ENCODE measurements at regions not wholly inside any gene's neighbourhood (a gene's known extent, or its start where the extent isn't known, plus 50 kb on each side); places are given as distances from the start of the nearest gene placed in this dataset.
"Not testable (repeated sequence)": the region's sequence is repeated elsewhere in the genome, so short reads cannot be mapped to it uniquely, and the experiment has no call there.

DNA sequence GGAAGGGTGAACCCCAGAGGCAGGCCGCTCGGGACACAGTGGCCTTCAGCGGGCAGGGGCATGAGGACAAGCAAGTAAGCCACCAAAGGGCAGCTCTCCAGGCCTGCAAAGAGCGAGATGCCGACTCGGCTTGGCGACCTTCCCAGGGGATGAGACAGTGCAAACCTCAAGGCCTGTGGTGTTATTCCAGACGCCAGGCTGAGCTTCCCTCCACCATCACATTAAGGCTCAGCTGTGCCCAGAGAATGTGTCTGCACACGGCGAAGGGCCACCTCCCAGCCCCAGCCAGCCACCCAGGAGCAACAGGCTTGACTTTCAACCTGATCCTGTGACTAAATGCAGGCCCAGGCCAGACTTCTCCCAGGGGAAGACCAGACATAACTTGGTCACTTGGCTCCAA is 251.4 kb downstream of the SOX9 start:
- DNase-seq: no peak

DNA sequence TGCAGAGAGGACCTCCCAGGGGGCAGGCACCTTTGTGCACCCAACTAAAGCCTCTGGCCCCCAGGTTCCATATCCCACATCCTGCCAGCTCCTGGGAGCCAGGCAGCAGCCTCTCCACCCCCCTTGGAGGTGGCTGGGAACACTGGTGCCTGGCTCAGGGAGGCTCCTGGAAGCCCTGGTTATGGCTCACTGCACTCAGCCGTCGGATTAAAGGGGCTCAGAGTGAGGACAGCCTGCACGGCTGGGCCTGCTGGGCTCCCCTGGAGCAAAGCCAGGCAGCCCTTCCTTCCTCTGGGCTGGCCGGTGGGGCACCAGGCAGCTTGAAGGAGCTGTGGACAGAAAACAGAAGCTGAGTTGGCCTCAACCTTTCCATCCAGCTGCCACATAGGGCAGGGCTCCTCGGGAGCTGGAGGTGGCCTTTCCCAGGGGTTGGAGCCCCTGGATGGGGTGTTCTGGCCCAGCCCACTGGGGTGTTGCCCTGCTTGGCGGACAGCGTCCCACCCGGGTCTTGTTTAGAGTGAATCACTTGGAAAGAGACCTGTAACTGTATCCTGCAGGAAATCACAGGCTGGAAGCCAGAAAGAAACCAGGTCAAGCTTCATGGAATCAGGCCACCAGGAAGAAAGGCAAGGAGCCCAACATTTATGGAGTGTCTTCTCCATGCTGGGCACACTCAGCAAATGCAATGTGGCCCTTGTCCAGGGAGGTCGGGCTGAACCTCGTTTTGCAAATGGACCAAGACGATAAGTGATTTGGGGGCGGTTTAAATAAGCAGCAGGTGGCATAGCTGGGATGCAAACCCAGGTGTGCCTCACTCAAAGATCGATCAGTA is 253.3 kb downstream of the SOX9 start:
- no peak for DNase-seq

DNA sequence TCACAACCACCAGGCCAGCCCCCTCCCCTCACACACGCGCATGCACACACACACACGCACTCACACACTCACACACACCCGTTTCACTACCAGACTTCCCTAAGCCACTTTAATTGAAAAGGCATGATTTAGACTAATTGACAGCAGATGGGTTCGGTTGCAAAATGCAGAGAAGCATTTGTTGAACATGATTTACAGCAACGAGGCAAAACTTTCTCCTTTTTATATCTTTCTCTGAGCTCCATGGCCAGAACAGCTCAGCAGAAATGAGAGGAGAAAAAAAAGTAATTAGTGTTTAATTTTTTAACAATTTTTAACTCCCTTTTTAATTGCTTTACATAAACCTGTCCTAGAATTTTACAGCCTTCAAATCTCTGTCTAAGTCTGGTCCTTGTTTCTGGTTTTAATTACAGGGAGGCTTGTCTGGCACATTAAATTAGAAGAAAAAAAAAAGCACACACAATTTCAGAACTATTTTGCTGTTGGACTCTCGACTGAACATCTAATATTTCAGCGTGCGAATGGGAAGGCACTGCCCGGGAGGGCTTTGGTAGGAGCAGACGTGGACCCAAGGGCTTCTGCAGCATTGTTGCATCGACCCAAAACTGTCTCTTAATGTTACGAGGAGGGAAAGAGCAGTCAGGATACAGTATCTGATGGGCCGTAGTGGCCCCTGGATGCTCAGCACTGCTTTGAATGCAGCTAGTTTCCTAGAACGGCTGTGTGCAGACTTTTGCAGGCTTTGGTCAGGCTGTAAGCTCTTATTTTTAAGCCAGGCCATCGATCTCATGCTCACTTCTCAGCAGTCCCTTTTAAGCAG is 255.9 kb downstream of the SOX9 start:
- DNase-seq: no peak

DNA sequence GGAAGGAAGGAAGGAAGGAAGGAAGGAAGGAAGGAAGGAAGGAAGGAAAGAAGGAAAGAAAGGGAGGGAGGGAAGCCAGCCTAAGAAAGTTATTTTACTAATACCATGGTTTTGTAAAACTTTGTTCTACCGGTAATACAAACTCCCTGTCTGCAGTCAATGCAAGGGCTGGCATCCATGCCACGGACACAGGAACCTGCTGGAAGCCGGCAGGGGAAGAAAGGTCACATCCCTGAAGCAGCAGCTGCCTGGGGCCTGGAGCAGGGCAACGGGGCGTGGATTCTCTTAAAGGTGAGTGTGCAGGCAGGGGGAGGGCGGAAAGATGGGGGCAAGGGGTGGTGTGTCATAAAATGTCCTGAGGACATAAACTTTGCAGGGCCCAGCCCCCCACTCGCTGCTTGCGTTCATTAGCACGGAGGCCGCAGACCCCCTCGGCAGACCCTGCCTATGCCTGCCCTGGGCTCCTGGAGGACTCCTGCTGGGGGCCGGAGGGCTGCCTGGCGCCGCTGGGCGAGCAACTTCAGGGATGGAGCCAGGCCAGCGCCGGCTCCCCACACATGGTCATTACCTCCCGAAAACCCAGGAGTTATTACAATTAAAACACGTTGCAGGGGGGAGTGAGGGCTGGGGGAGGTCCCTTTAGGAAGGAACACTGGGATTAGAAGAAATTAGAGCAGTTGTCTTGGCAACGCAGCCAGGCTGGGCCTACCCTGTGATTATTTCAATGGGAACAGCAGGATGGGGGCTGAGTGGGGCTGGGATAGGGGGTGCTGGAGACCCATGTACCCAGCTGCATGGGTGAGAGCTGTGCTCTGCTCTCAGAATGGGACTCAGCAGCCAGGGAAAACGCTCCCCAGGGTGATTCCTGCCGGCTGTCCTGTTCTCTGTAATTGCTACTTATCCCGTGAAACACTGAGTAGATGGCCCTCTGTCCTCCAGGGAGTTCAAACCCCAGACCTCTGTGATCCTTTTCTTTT is 257.9 kb downstream of the SOX9 start:
- DNase-seq: no peak

DNA sequence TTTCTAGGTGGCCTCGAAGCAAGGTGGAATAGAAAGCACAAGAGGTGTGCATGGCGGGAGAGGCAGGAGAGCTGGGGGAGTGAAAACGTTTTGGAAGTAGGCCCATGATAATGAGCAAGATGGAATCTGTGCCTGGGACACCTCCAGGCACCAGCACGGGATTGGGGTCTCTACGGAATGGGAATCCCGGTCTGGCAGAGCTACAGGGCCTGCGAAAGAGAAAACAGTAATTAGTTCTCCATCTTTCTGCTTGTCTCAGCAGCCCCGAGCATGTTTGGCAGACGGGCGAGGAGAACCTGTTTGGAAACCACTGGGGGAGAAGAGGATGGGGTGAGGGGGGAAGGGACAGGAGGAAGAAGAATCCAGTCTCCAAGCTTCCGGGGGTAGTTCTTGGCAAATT is 258.7 kb downstream of the SOX9 start:
- DNase-seq: no peak

DNA sequence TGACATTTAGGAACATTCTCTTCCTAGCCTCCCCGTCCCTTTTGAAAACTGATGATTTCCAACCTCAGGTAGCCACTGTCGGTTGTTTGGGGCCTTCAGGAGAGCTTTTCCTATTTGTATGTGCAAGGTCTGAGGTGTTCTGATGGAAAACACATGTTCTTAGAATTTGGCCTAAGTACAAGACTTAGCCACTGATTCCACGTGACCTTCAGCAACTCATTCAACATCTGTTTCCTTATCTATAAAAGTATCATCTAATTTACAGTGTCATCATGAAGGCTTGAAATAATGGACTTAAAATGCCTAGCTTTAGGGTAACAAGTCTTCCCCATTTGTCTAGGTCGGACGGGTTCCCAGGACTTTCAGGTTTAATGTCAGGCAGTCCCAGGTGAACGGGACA is 259.3 kb downstream of the SOX9 start:
- no peak for DNase-seq

DNA sequence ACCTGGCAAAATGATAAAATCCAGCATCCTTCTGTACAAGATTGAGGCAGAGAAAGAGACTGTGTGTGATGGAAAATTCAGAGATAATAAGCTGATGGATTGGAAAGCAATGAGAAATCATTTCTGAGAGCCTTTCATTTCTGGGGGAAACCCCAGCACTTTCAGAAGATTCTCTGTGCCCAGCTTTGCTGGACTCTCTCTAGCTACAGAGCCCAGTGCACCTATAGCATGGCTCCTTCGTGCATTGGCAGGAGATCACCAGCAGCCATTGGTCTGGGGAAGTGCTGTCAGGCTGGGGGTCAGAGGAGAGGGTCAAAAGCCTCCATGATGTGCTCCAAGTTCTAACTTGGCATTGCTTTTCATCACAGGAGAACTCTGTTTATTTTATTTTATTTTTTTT is 259.9 kb downstream of the SOX9 start:
- no peak for DNase-seq

DNA sequence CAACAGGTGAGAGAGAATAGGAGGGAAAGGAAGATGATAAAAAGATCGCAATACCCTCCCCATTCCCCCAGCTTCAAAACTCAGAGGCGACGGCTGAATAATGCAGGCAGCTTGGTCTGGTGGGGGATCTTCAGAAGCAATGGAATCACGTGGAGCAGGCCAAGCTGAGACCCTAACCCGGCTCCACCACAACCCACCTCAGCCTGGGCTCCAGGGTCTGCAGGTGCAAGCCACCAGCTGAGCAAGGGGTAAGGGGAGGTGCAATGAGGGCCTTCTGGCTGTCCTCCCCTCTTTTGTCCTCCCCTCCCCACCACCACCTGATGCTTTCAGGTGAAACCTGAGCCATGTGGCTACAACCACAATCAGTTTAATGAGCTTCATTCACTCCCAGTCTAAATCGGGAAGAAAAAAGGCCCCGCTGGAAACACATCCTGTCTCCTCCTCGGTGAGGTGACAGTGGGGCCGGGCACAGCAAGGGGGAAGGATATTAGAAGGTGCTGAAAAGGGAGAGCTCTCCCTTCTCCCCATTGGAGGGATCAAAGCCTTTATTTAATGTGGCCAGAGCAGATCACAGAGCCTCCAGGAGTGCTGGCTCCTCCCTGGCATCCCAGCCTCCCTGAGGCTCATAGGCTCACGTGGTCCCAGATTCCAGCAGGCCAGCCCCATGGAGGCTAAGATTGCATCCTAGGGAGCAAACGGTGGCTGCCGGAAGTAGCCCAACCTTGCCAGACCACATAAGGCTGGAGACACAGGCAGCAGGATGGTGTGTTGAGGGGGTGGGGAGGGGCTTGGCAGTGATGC is 261.0 kb downstream of the SOX9 start:
- no peak for DNase-seq

DNA sequence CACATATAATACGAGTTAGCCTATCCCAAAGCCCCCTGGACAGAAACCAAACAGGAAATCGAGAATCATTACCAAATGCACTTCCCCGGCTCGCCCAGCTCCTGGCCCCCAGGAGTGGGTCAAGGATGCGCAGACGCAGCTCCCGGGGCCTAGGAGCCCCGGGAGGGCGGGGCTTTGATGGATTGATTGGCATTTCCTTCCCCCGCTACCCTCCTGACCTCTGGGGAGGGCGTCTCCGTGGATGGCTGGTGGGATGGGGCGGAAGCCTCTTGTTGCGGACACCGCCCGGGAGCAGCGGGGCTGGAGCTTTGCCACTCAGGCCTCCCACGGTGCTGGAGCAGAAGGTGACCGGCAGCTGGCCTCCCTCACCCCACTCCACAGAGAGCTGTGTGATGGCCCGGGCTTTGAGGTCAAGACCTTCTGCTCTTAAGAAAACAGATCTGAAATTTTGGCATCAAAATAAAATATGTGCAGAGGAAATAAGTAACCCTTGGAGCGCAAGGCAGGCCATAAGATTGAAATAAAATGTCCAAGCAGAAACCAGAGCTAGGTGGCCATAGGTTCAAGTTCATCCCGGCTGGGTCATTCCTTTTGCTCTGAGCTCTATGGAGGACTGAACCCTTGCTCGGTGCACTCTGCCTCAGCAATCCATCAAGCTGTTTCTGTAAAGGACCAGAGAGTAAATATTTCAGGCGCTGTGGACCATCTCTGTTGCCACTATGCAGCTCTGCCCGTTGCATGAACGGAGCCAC is 262.3 kb downstream of the SOX9 start:
- DNase-seq: no peak

DNA sequence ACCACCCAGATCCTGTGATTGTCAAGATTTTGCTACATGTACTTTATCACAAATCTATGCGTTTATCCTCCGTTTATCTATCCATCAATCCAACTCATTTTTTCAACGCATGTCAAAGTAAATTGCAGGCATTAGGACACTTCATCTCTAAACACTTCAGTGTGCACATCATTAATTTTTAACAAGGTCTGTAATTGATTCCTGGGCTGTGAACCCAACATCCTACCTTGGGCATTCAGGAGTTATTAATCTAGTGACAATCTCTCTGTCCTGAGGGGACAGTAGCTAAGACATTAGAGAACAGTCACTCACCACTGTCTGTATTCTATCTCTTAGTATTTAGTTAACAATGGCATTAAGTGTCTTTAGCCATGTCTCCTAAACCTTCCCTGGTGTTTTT is 264.7 kb downstream of the SOX9 start:
- DNase-seq: no peak

DNA sequence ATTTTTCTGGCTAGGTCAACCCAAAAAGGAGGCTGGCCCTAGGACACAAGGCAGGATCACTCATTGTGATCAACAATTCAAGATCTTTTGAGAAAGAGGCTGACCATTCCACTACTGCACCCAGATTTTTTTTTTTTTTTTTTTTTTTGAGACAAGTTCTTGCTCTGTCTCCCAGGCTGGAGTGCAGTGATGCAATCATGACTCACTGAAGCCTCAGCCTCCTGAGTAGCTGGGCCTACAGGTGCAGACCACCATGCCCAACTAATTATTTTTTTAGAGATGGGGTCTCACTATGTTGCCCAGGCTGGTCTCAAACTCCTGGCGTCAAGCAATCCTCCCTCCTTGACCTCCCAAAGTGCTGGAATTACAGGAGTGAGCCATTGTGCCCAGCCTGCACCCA is 265.4 kb downstream of the SOX9 start:
- not testable (repeated sequence) for DNase-seq

DNA sequence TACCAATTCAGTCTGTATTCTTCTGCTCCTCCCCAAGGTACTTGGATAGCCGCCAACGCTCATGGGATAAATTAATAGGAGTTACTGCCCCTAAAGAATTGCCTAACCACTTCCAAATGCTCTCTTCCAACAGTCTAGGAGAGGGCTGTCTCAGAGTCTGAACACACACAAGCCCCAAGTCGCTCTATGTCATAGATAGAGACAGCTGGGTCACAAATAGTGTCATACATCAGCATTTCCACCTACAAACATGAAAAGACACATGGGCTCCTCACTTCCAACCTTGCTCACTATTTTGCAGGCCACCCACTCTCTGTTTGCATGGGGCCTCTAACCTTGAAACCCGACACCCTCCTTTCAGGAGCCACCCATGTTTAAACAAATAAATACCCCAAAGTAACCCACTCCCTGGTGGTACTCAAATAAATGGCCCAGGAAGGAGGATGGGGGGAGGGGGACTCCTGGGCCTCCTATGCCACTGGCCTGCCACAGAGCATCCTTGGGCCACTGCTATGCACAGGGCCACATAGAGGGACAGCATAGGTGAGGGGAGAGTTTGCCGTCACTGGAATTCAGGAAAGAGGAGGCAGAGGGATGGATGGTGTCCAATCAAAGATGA is 265.9 kb downstream of the SOX9 start:
- DNase-seq: no peak

DNA sequence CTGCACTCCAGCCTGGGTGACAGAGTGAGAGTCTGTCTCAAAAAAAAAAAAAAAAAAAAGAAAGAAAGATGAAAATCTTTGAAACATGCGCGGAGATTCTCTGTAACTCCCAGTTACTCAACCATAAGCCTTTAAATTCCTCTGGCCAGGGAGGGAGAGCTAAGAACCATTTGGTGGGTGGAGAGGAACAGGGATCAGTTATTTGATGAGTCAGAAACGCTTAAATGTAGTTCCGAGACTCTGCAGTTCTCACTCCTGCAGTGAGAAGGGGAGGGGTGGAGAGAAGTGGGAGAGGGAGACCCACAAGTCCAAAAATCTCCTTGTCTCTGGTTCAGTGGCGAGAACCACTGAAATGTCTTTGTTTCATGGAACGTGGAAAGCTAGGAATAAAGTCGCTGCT is 266.7 kb downstream of the SOX9 start:
- no peak for DNase-seq

DNA sequence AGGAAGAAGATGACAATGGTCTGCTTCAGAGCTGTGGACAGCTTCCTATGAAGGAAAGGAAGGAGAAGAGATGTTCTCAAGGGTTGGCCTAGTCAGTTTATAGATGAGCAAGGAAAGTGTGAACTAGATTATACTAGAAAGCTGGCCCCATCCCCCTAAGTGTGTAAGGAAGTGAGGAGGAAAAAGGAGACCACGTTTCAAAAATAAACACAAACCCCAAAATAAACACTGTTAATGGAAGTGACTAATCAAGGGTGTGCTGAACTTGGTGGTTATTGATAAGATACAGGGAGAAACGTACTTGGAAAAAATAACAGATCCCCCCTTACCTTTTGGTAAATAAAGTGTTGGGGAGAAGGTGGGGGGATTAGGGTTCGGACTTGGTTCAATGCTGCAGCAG is 267.1 kb downstream of the SOX9 start:
- no peak for DNase-seq

DNA sequence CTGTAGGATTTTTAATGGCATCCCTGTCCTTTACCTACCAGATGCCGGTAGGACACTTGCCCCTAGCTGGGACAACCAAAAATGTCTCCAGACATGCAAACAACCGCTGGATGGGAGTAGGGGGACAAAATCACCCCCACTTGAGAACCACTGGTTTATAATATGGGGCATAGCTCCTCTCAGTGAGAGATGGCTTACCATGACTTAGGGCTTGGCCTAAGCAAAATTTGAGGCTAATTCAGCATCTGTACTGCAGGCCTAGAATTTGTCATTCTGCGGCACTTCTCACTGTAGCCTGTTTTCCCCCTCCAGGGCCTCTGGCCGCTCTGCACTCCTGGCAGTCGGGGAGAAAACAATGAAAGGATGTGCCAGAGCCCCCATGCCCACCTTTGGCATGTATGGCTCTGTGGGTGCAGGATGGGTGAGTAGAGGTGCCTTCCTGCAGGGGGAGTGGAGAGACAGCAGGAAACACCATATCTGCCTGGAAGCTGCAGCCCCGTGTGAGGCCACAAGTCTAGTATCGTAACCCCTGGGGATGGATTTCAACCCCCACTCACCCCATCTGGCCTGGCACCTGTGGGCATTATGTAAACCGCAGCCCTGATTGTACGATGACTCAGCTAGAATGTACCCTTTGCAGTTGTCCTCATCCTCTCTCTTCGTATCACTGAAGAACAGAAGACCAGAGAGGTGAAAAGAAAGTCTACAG is 268.1 kb downstream of the SOX9 start:
- DNase-seq: no peak

DNA sequence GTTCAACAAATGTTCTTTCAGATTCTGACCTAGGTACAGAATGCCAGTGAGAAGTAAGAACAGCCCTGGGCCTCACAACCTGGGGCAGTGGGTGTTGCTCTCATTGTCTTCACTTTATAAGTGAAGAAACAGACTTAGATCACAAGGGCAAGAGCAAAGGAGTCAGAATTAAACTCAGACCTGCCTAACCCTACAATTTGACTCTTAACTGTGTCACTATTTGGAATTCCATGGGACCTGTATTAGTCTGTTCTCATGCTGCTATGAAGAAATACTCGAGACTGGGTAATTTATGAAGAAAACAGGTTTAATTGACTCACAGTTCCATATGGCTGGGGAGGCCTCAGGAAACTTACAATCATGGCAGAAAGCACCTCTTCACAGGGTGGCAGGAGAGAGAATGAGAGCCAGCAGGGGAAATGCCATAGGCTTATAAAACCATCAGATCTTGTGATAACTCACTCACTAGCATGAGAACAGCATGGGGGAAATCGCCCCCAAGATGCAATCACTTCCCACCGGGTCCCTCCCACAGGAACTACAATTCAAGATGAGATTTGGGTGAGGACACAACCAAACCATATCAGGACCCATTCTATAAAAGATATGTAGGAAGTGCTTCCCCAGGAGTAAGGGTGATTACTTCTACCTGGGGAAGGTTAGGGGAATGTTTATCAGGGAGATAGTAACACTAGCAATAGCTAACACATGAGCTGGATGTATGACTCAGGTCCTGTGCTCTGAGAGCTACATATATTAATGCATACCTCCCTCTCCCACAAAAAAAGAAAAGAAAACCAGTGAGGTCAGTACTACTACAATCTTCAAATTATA is 270.1 kb downstream of the SOX9 start:
- no peak for DNase-seq

DNA sequence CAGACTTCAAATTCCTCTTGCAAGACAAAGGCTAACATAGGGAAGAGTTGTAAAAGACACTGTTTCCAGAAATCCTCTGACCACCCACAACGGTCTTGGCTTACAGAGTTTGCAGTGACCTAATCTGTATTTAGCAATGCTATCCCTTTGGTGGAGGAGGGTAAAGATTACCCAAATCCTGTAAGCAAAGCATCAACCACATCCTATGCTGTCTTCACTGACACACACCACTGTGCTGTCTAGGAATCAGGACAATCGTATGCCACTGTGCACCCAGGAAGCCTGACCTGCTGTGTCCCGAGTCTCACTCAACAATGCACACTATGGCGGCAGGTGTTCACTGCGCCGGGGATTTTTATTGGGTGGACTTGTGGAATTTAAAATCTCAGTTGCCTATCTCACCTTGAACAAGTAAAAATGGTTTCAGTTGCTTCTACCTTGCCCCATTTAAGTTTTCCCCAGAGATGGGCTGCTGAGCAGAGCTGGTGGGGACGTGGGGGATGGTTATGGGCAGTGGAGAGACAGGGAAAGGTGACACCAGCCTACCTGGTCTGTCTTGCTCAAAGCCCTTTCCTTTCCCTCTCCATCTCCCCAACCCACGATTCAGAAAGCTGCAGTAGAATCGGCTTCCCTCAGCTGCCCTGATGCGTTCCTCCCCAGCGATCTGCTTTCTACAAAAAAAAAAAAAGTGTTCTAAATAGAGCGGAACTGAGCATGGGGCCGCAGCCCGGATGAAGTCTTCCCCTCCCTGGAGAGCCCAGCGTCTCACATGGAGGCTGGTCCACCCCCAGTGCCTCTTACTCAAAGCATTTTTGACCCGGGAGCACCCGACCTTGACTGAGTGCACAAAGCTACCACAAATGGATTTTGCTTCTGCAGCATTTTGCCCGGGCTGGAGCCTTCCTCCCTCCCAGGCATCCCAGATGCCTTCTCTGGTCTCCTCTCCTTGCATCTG is 271.5 kb downstream of the SOX9 start:
- no peak for DNase-seq

DNA sequence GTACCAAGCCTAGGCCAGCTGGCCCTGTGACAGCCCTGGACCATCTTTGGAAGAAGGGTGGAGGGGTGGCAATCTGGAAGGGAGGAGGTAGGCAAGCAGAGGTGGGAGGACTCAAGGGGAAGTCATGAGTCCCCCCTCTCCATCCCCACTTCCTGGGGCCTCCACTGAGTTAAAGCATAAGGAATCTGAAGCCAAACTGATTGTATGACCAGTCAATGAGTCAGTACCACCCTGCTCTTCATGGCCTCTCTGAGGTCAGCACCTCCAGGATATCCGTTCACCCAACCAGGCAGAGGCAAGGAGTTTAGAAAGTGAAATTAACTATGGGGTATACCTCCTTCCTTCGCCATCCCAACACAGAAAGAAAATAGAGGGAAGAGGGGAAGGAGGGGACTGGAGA is 272.7 kb downstream of the SOX9 start:
- DNase-seq: no peak
